Transverse colon (tissue), 4 donors: ENCODE measurements at regions not wholly inside any gene's neighbourhood (a gene's known extent, or its start where the extent isn't known, plus 50 kb on each side); places are given as distances from the start of the nearest gene placed in this dataset.

Experiments
- EP300 ChIP-seq: sonication (generic); formaldehyde crosslinking; IDR thresholded peaks from one replicate; pipeline ENCODE4 v1.6.1; 2017; ENCODE audit warnings: antibody characterized with exemption, low read depth
- POLR2A ChIP-seq: fragments of 450-650 bp; IDR thresholded peaks from one replicate; pipeline ENCODE4 v1.6.1; 2016; ENCODE audit warnings: antibody characterized with exemption, mild to moderate bottlenecking, moderate library complexity
- POLR2AphosphoS5 ChIP-seq, 3 donors: sonication (generic); formaldehyde crosslinking; IDR thresholded peaks; one replicate each; pipeline ENCODE4 v1.6.1; 2016; ENCODE audit warnings: antibody characterized with exemption in 3 of 3
- TF ChIP-seq, protein P1 (sequence below), 5 experiments: fragments of 200-600 bp in 3 of 5; fragments of 450-650 bp in 2 of 5; sonication (generic) in 3 of 5; IDR thresholded peaks; 1 replicate in 2 of 5; 2 replicates in 3 of 5; pipeline ENCODE4 v1.5.1; 2016 to 2017; ENCODE audit warnings: antibody characterized with exemption in 5 of 5, inconsistent platforms in 3 of 5, mild to moderate bottlenecking in 2 of 5, moderate library complexity in 1 of 5

DNA sequence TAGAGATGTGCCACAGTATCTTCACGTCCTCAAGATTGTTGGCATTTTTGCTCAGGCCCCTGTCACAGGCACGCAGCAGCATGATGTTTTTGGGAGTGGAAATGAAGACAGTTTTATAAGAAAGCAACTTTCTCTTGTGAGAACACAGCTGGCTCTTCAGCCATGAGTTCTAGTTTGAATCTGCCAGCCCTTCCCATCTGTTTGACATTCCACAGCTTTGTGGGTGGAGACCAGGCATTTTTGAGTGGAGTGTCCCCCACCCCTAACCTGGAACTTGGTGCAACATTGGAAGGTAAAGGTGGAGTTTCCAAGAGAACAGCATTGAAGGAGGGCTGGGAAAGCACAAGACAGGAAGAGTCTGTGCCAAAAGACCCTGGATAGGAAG is 253.1 kb upstream of the IGFBP3 start:
- TF ChIP-seq, protein P1, sequence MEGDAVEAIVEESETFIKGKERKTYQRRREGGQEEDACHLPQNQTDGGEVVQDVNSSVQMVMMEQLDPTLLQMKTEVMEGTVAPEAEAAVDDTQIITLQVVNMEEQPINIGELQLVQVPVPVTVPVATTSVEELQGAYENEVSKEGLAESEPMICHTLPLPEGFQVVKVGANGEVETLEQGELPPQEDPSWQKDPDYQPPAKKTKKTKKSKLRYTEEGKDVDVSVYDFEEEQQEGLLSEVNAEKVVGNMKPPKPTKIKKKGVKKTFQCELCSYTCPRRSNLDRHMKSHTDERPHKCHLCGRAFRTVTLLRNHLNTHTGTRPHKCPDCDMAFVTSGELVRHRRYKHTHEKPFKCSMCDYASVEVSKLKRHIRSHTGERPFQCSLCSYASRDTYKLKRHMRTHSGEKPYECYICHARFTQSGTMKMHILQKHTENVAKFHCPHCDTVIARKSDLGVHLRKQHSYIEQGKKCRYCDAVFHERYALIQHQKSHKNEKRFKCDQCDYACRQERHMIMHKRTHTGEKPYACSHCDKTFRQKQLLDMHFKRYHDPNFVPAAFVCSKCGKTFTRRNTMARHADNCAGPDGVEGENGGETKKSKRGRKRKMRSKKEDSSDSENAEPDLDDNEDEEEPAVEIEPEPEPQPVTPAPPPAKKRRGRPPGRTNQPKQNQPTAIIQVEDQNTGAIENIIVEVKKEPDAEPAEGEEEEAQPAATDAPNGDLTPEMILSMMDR (IDR thresholded peaks at IDR 0.05) = no peak
- TF ChIP-seq POLR2A (no peak), POLR2AphosphoS5 (IDR thresholded peaks at IDR 0.05) (no peak), EP300 (no peak)
